AG09309 (cell line): ENCODE measurements at regions not wholly inside any gene's neighbourhood (a gene's known extent, or its start where the extent isn't known, plus 50 kb on each side); places are given as distances from the start of the nearest gene placed in this dataset.

ENCODE experiments used
- DNase-seq: peaks from one replicate; pipeline ENCODE4 v3.0.0-alpha.2; 2010; ENCODE audit warnings: low read depth
- H3K4me3 ChIP-seq: 2 replicates; pipeline ENCODE4 v1.5.1; 2011; ENCODE audit warnings: mild to moderate bottlenecking, low read depth, low read length, moderate library complexity; ENCODE audit not compliant: control insufficient read depth
- CTCF ChIP-seq: IDR thresholded peaks from 2 replicates; pipeline ENCODE4 v1.5.1; 2011; ENCODE audit warnings: mild to moderate bottlenecking, low read depth, low read length, inconsistent platforms; ENCODE audit not compliant: insufficient read depth, control insufficient read depth; ENCODE audit errors: missing control alignments

- DNase-seq: no peak
- H3K4me3 ChIP-seq: no peak overlapping the region
- TF ChIP-seq CTCF: no peak
Observed at GRCh38 chr12:78384541-78384940, 480.0 kb upstream of the SYT1 start.

- no peak overlapping the region for H3K4me3 ChIP-seq
- no peak for TF ChIP-seq CTCF
- peak; percentile 17 for DNase-seq
Observed at GRCh38 chr12:78385541-78385940, 479.0 kb upstream of the SYT1 start.

- no peak overlapping the region for H3K4me3 ChIP-seq
- no peak for DNase-seq
- no peak for TF ChIP-seq CTCF
Observed at GRCh38 chr12:78386871-78387270, 477.7 kb upstream of the SYT1 start.

GRCh38 chr12:78387721-78388120, 476.9 kb upstream of the SYT1 start:
- H3K4me3 ChIP-seq: no peak overlapping the region
- no peak for TF ChIP-seq CTCF
- DNase-seq: no peak

- DNase-seq: no peak
- H3K4me3 ChIP-seq: no peak overlapping the region
- TF ChIP-seq CTCF: no peak
Observed at GRCh38 chr12:78388461-78388860, 476.1 kb upstream of the SYT1 start.

GRCh38 chr12:78390920-78391319, 473.7 kb upstream of the SYT1 start:
- DNase-seq: no peak
- H3K4me3 ChIP-seq: no peak overlapping the region
- no peak for TF ChIP-seq CTCF

GRCh38 chr12:78392918-78393317, 471.7 kb upstream of the SYT1 start:
- H3K4me3 ChIP-seq: no peak overlapping the region
- TF ChIP-seq CTCF: peak; percentile 23
- no peak for DNase-seq
